ENCODE measurements at regions not wholly inside any gene's neighbourhood (a gene's known extent, or its start where the extent isn't known, plus 50 kb on each side); places are given as distances from the start of the nearest gene placed in this dataset.

- TF ChIP-seq POLR2A (IDR thresholded peaks at IDR 0.05) (no peak), POLR2AphosphoS5 (IDR thresholded peaks at IDR 0.05; ENCODE audit: insufficient read depth in 1 of 2, low read depth in 1 of 2) (no peak), CTCF (IDR thresholded peaks at IDR 0.05) (no peak)
These were observed 428.2 kb downstream of the CDK5RAP2 start for GRCh38 chr9:120151806-120152205.
